Muscle layer of duodenum (tissue), 2 donors: ENCODE measurements at regions not wholly inside any gene's neighbourhood (a gene's known extent, or its start where the extent isn't known, plus 50 kb on each side); places are given as distances from the start of the nearest gene placed in this dataset.
"Not testable (repeated sequence)": the region's sequence is repeated elsewhere in the genome, so short reads cannot be mapped to it uniquely, and the experiment has no call there.

Experiments
- H3K27ac ChIP-seq: one replicate; pipeline ENCODE4 v1.7.0; 2013; ENCODE audit warnings: mild to moderate bottlenecking, low read length
- H3K27me3 ChIP-seq: one replicate; pipeline ENCODE4 v1.7.0; 2013; ENCODE audit warnings: low read depth, mild to moderate bottlenecking, control low read depth, low read length
- H3K36me3 ChIP-seq, 2 donors: one replicate each; pipeline ENCODE4 v1.7.0; 2013; ENCODE audit warnings: low read length in 2 of 2, control low read depth in 1 of 2, mild to moderate bottlenecking in 1 of 2; ENCODE audit not compliant: insufficient read depth in 2 of 2, control insufficient read depth in 1 of 2
- H3K4me1 ChIP-seq, 2 donors: one replicate each; pipeline ENCODE4 v1.7.0; 2013; ENCODE audit warnings: low read length in 2 of 2, mild to moderate bottlenecking in 2 of 2, control low read depth in 1 of 2, moderate library complexity in 1 of 2; ENCODE audit not compliant: insufficient read depth in 2 of 2, control insufficient read depth in 1 of 2
- H3K4me3 ChIP-seq, 2 donors: one replicate each; pipeline ENCODE4 v1.7.0; 2013; ENCODE audit warnings: low read length in 2 of 2, low read depth in 1 of 2, mild to moderate bottlenecking in 1 of 2
- H3K9me3 ChIP-seq, 2 donors: one replicate each; pipeline ENCODE4 v1.7.0; 2013; ENCODE audit warnings: low read length in 2 of 2, control low read depth in 1 of 2, mild to moderate bottlenecking in 1 of 2; ENCODE audit not compliant: control insufficient read depth in 1 of 2
- donor health status: healthy.

GRCh38 chr16:60811051-60811608, 1225.1 kb downstream of the CDH8 start:
- H3K36me3 ChIP-seq: no peaks in the 10 kb centered on the region
- no peaks in the 10 kb centered on the region for H3K27me3 ChIP-seq
- no peak overlapping the region for H3K27ac ChIP-seq
- no peaks in the 10 kb centered on the region for H3K9me3 ChIP-seq
- H3K4me3 ChIP-seq: no peak overlapping the region
- H3K4me1 ChIP-seq: peaks cover 0 to 12% of the 10 kb centered on the region in 2 donors

GRCh38 chr16:60810250-60810649, 1226.0 kb downstream of the CDH8 start:
- Histone ChIP-seq H3K27me3 (no peaks in the 10 kb centered on the region), H3K9me3 (no peaks in the 10 kb centered on the region), H3K4me3 (no peak overlapping the region), H3K4me1 (peaks cover 0 to 12% of the 10 kb centered on the region in 2 donors), H3K27ac (no peak overlapping the region), H3K36me3 (no peaks in the 10 kb centered on the region)

GRCh38 chr16:60792437-60792836, 1243.8 kb downstream of the CDH8 start:
- H3K4me3 ChIP-seq: no peak overlapping the region
- H3K27ac ChIP-seq: no peak overlapping the region
- H3K4me1 ChIP-seq: no peaks in the 10 kb centered on the region
- no peaks in the 10 kb centered on the region for H3K27me3 ChIP-seq
- no peaks in the 10 kb centered on the region for H3K36me3 ChIP-seq
- H3K9me3 ChIP-seq: no peaks in the 10 kb centered on the region

- H3K4me3 ChIP-seq: no peak overlapping the region
- H3K4me1 ChIP-seq: no peaks in the 10 kb centered on the region
- no peaks in the 10 kb centered on the region for H3K9me3 ChIP-seq
- no peak overlapping the region for H3K27ac ChIP-seq
- H3K36me3 ChIP-seq: no peaks in the 10 kb centered on the region
- no peaks in the 10 kb centered on the region for H3K27me3 ChIP-seq
Observed at GRCh38 chr16:60788631-60789030, 1247.6 kb downstream of the CDH8 start.

- Histone ChIP-seq H3K27ac (no peak overlapping the region), H3K4me3 (no peak overlapping the region), H3K4me1 (no peaks in the 10 kb centered on the region), H3K9me3 (peaks cover 0 to 3% of the 10 kb centered on the region in 2 donors), H3K27me3 (no peaks in the 10 kb centered on the region), H3K36me3 (no peaks in the 10 kb centered on the region)
Observed at GRCh38 chr16:60776281-60776680, 1260.0 kb downstream of the CDH8 start.

- peaks cover 0 to 4% of the 10 kb centered on the region in 2 donors for H3K9me3 ChIP-seq
- H3K4me3 ChIP-seq: no peak overlapping the region
- no peak overlapping the region for H3K27ac ChIP-seq
Observed at GRCh38 chr16:60771138-60771537, 1265.1 kb downstream of the CDH8 start.

GRCh38 chr16:60770384-60770783, 1265.9 kb downstream of the CDH8 start:
- not testable (repeated sequence) for H3K4me3 ChIP-seq, H3K4me1 ChIP-seq, H3K9me3 ChIP-seq, H3K36me3 ChIP-seq, H3K27me3 ChIP-seq, H3K27ac ChIP-seq

More at GRCh38 chr16:60771138-60771537, 1265.1 kb downstream of the CDH8 start:
- Histone ChIP-seq H3K27me3 (no peaks in the 10 kb centered on the region), H3K4me1 (no peaks in the 10 kb centered on the region), H3K36me3 (no peaks in the 10 kb centered on the region)

GRCh38 chr16:60763869-60764268, 1272.4 kb downstream of the CDH8 start:
- H3K27me3 ChIP-seq: no peaks in the 10 kb centered on the region
- no peaks in the 10 kb centered on the region for H3K4me1 ChIP-seq
- H3K9me3 ChIP-seq: no peaks in the 10 kb centered on the region
- H3K27ac ChIP-seq: no peak overlapping the region
- H3K36me3 ChIP-seq: no peaks in the 10 kb centered on the region
- no peak overlapping the region for H3K4me3 ChIP-seq

GRCh38 chr16:60755907-60756306, 1280.3 kb downstream of the CDH8 start:
- Histone ChIP-seq H3K27me3 (no peaks in the 10 kb centered on the region), H3K27ac (no peak overlapping the region), H3K36me3 (no peaks in the 10 kb centered on the region), H3K4me3 (no peak overlapping the region), H3K9me3 (no peaks in the 10 kb centered on the region), H3K4me1 (no peaks in the 10 kb centered on the region)

GRCh38 chr16:60748366-60748765, 1287.9 kb downstream of the CDH8 start:
- Histone ChIP-seq H3K36me3 (no peaks in the 10 kb centered on the region), H3K4me3 (no peak overlapping the region), H3K9me3 (no peaks in the 10 kb centered on the region), H3K27ac (no peak overlapping the region), H3K4me1 (no peaks in the 10 kb centered on the region), H3K27me3 (no peaks in the 10 kb centered on the region)

- Histone ChIP-seq H3K36me3 (no peaks in the 10 kb centered on the region), H3K4me3 (no peak overlapping the region), H3K27ac (no peak overlapping the region), H3K27me3 (no peaks in the 10 kb centered on the region), H3K9me3 (no peaks in the 10 kb centered on the region), H3K4me1 (peaks cover 0 to 3% of the 10 kb centered on the region in 2 donors)
Observed at GRCh38 chr16:60744198-60744597, 1292.0 kb downstream of the CDH8 start.

- Histone ChIP-seq H3K4me3 (no peak overlapping the region), H3K36me3 (no peaks in the 10 kb centered on the region), H3K9me3 (no peaks in the 10 kb centered on the region), H3K27ac (no peak overlapping the region), H3K27me3 (no peaks in the 10 kb centered on the region), H3K4me1 (peaks cover 0 to 3% of the 10 kb centered on the region in 2 donors)
Observed at GRCh38 chr16:60741810-60742209, 1294.4 kb downstream of the CDH8 start.
